H1 (cell line): ENCODE measurements at regions not wholly inside any gene's neighbourhood (a gene's known extent, or its start where the extent isn't known, plus 50 kb on each side); places are given as distances from the start of the nearest gene placed in this dataset.

ENCODE experiments used
- CTCF ChIA-PET: fragments of 300-600 bp; sonication (Branson Sonifier 250); formaldehyde crosslinking; loops from one replicate; lab custom pipeline; 2021; ENCODE audit not compliant: partially characterized antibody; lab: Charles Lee
- POLR2A ChIA-PET: fragments of 300-600 bp; sonication (Branson Sonifier 250); formaldehyde crosslinking; loops from one replicate; lab custom pipeline; 2021; ENCODE audit warnings: inconsistent platforms; ENCODE audit not compliant: partially characterized antibody; lab: Charles Lee
- DNase-seq, 2 experiments: peaks; one replicate each; pipeline versions ENCODE4 v3.0.0 to v3.0.0-alpha.2; 2010 to 2022; ENCODE audit warnings: low spot score in 2 of 2, low read depth in 1 of 2, mixed read lengths in 1 of 2
- FAIRE-seq: peaks from 2 replicates; lab custom pipeline; 2011; peaks lifted over from hg19 to GRCh38; lab: Jason Lieb, UNC
- H2AFZ ChIP-seq: 2 replicates; pipeline ENCODE4 v1.8.1; 2012; ENCODE audit warnings: low read length, inconsistent platforms
- H2AK5ac ChIP-seq: 2 replicates; pipeline ENCODE4 v1.6.1; 2013; ENCODE audit warnings: low read depth, low read length
- H2BK120ac ChIP-seq: replicated peaks from 2 replicates; pipeline ENCODE3; 2013; ENCODE audit warnings: low read depth, low read length, inconsistent platforms
- H2BK12ac ChIP-seq: 2 replicates; pipeline ENCODE4 v1.6.1; 2013; ENCODE audit warnings: low read depth, low read length
- H2BK15ac ChIP-seq: 2 replicates; pipeline ENCODE4 v1.6.1; 2013; ENCODE audit warnings: low read length
- H2BK20ac ChIP-seq: 2 replicates; pipeline ENCODE4 v1.6.1; 2013; ENCODE audit warnings: low read length
- H2BK5ac ChIP-seq: 2 replicates; pipeline ENCODE4 v1.6.1; 2013; ENCODE audit warnings: low read depth, low read length
- H3K14ac ChIP-seq: 2 replicates; pipeline ENCODE4 v1.6.1; 2013; ENCODE audit warnings: inconsistent platforms; ENCODE audit not compliant: insufficient read length
- H3K18ac ChIP-seq: 2 replicates; pipeline ENCODE4 v1.6.1; 2013; ENCODE audit warnings: low read length; ENCODE audit errors: extremely low read depth
- H3K23ac ChIP-seq: 2 replicates; pipeline ENCODE4 v1.6.1; 2013; ENCODE audit warnings: inconsistent platforms; ENCODE audit not compliant: insufficient read length
- H3K23me2 ChIP-seq: 2 replicates; pipeline ENCODE4 v1.6.1; 2013; ENCODE audit warnings: low read depth, low read length
- H3K27ac ChIP-seq: 2 replicates; pipeline ENCODE4 v1.6.1; 2011; ENCODE audit warnings: low read depth, low read length, inconsistent platforms
- H3K27me3 ChIP-seq, 4 experiments: replicated peaks in 1 of 4; 1 replicate in 1 of 4; 2 replicates in 3 of 4; pipeline versions ENCODE4 v1.6.1 to v1.8.1; 2011 to 2013; ENCODE audit warnings: low read length in 3 of 4, mild to moderate bottlenecking in 3 of 4, inconsistent platforms in 2 of 4, mixed read lengths in 2 of 4, moderate library complexity in 1 of 4; ENCODE audit not compliant: control insufficient read depth in 3 of 4, insufficient read depth in 3 of 4; ENCODE audit errors: extremely low read depth in 1 of 4
- H3K36me3 ChIP-seq, 4 experiments: 2 replicates each; pipeline versions ENCODE4 v1.6.1 to v1.8.1; 2011 to 2013; ENCODE audit warnings: mild to moderate bottlenecking in 4 of 4, low read length in 3 of 4, moderate library complexity in 2 of 4, control low read depth in 1 of 4, inconsistent platforms in 1 of 4; ENCODE audit not compliant: insufficient read depth in 4 of 4, control insufficient read depth in 2 of 4
- H3K4ac ChIP-seq: replicated peaks from 2 replicates; pipeline ENCODE3; 2013; ENCODE audit warnings: low read length, low read depth, mixed read lengths, inconsistent platforms; ENCODE audit not compliant: insufficient read length
- H3K4me1 ChIP-seq, 4 experiments: replicated peaks in 1 of 4; 1 replicate in 1 of 4; 2 replicates in 3 of 4; pipeline versions ENCODE4 v1.6.1 to v1.8.1; 2011 to 2013; ENCODE audit warnings: low read length in 3 of 4, inconsistent platforms in 2 of 4, mixed read lengths in 1 of 4; ENCODE audit not compliant: insufficient read depth in 4 of 4, control insufficient read depth in 3 of 4
- H3K4me2 ChIP-seq, 2 experiments: 2 replicates each; pipeline versions ENCODE4 v1.6.1 to v1.8.1; 2011 to 2013; ENCODE audit warnings: low read depth in 2 of 2, low read length in 2 of 2, control low read depth in 1 of 2, inconsistent platforms in 1 of 2, mild to moderate bottlenecking in 1 of 2; ENCODE audit not compliant: insufficient read depth in 1 of 2
- H3K4me3 ChIP-seq, 4 experiments: fragments of 200-600, 300-600 bp in 1 of 4; sonication (generic), shearing (Covaris generic), sonication (Bioruptor Twin) in 1 of 4; 2 replicates each; pipeline versions ENCODE4 v1.5.1 to v1.8.1; 2011 to 2016; ENCODE audit warnings: low read length in 4 of 4, low read depth in 3 of 4, control low read depth in 2 of 4, inconsistent platforms in 2 of 4, mild to moderate bottlenecking in 2 of 4, mixed read lengths in 1 of 4, moderate library complexity in 1 of 4; ENCODE audit not compliant: insufficient read depth in 2 of 4; ENCODE audit errors: extremely low read depth in 1 of 4
- H3K56ac ChIP-seq: replicated peaks from 2 replicates; pipeline ENCODE3; 2013; ENCODE audit warnings: low read depth, mild to moderate bottlenecking, mixed read lengths, low read length, inconsistent platforms; ENCODE audit not compliant: insufficient read length
- H3K79me1 ChIP-seq: 2 replicates; pipeline ENCODE4 v1.6.1; 2013; ENCODE audit warnings: low read depth, low read length, control low read depth
- H3K79me2 ChIP-seq, 2 experiments: 2 replicates each; pipeline versions ENCODE4 v1.6.1 to v1.8.1; 2012 to 2013; ENCODE audit warnings: low read length in 2 of 2, mild to moderate bottlenecking in 2 of 2, inconsistent platforms in 1 of 2; ENCODE audit not compliant: insufficient read depth in 2 of 2, control insufficient read depth in 1 of 2
- H3K9ac ChIP-seq, 4 experiments: replicated peaks in 1 of 4; 1 replicate in 1 of 4; 2 replicates in 3 of 4; pipeline versions ENCODE4 v1.6.1 to v1.8.1; 2011 to 2013; ENCODE audit warnings: low read depth in 3 of 4, low read length in 3 of 4, control low read depth in 2 of 4, mild to moderate bottlenecking in 2 of 4, moderate library complexity in 2 of 4, inconsistent platforms in 1 of 4; ENCODE audit errors: extremely low read depth in 1 of 4
- H3K9me3 ChIP-seq, 2 experiments: 2 replicates each; pipeline versions ENCODE4 v1.6.1 to v1.8.1; 2012 to 2013; ENCODE audit warnings: mild to moderate bottlenecking in 2 of 2, moderate library complexity in 2 of 2, control low read depth in 1 of 2, inconsistent platforms in 1 of 2, low read depth in 1 of 2, low read length in 1 of 2, mixed read lengths in 1 of 2; ENCODE audit not compliant: insufficient read depth in 2 of 2
- H4K20me1 ChIP-seq, 2 experiments: replicated peaks in 1 of 2; 2 replicates each; pipeline versions ENCODE3 to v1.8.1; 2011 to 2013; ENCODE audit warnings: inconsistent platforms in 2 of 2, low read length in 2 of 2, mild to moderate bottlenecking in 1 of 2; ENCODE audit not compliant: insufficient read depth in 2 of 2, control insufficient read depth in 1 of 2
- H4K5ac ChIP-seq: 2 replicates; pipeline ENCODE4 v1.6.1; 2013; ENCODE audit warnings: low read length, low read depth, mixed read lengths, inconsistent platforms; ENCODE audit not compliant: insufficient read length
- H4K8ac ChIP-seq: 2 replicates; pipeline ENCODE4 v1.8.0; 2013; ENCODE audit warnings: mild to moderate bottlenecking, moderate library complexity, low read length, inconsistent platforms; ENCODE audit not compliant: insufficient read depth; ENCODE audit errors: extremely low read depth
- H4K91ac ChIP-seq: replicated peaks from 2 replicates; pipeline ENCODE3; 2013; ENCODE audit warnings: low read length, mixed read lengths, inconsistent platforms; ENCODE audit not compliant: insufficient read length
- BRCA1 ChIP-seq: IDR thresholded peaks from 2 replicates; pipeline ENCODE4 v1.6.1; 2012; ENCODE audit warnings: low read depth, low read length, improper control_type of control experiment
- CBX8 ChIP-seq: fragments of 300-800, 300-1000 bp; sonication (generic); IDR thresholded peaks from 2 replicates; pipeline ENCODE4 v1.7.1; 2016; ENCODE audit warnings: low read depth, low read length, borderline replicate concordance
- RBBP5 ChIP-seq: IDR thresholded peaks from 2 replicates; pipeline ENCODE4 v1.7.1; 2012; ENCODE audit warnings: low read depth, mild to moderate bottlenecking, inconsistent platforms, low read length, moderate library complexity, borderline replicate concordance
- WGBS, 2 experiments: shearing (Covaris generic) in 1 of 2; methylation state at CpG; one replicate each; pipeline versions ENCODE4 v1.1.6 to v1.1.7; 2013 to 2015; ENCODE audit warnings: low lambda C conversion rate in 2 of 2, mixed read lengths in 2 of 2, inconsistent platforms in 1 of 2, low coverage in 1 of 2, missing lambda C conversion rate in 1 of 2; ENCODE audit not compliant: insufficient replicate concordance in 2 of 2, insufficient coverage in 1 of 2, insufficient read length in 1 of 2; ENCODE audit errors: extremely low coverage in 1 of 2, missing lambda C conversion rate in 1 of 2; 5-methylcytosine and 5-hydroxymethylcytosine counted together

- peak overlapping the region in 1 of 4 experiments; percentile 49; a peak in 1 of 7 replicates for H3K9ac ChIP-seq
- H3K79me2 ChIP-seq, result no peaks in the 10 kb centered on the region
- no peaks in the 10 kb centered on the region for H3K23me2 ChIP-seq
- no peaks in the 10 kb centered on the region for H4K20me1 ChIP-seq
- 76% methylated on average over 2 of the region's 2 CpGs; no CpG with 5 or more reads in 1 of the 2 experiments for WGBS, 2 experiments
- no peak for TF ChIP-seq BRCA1
- no peak for TF ChIP-seq CBX8
- TF ChIP-seq RBBP5, result no peak
- DNase-seq (no peak), FAIRE-seq (no peak)
- no peak overlapping the region for H2AK5ac ChIP-seq
- H3K4ac ChIP-seq, result no peak overlapping the region
- no peak overlapping the region for H2AFZ ChIP-seq
- H3K14ac ChIP-seq, result no peak overlapping the region
- POLR2A ChIA-PET, result no interaction called here
- H2BK20ac ChIP-seq, result no peak overlapping the region; the same call in 1 of the 2 replicates
- no peak overlapping the region for H3K23ac ChIP-seq
- H4K5ac ChIP-seq, result no peak overlapping the region
- no peak overlapping the region for H2BK15ac ChIP-seq
- no peak overlapping the region for H4K8ac ChIP-seq
- no peak overlapping the region for H3K4me3 ChIP-seq
- CTCF ChIA-PET, result interaction anchor here (0.7 to 3.0 kb wide), 5 partner anchors 12 to 389 kb away, joined by 3 to 11 read pairs (median 4); no protein-coding TSS in a partner anchor
- peaks cover 0 to 2% (median 0%) of the 10 kb centered on the region in 4 experiments; a peak in 1 of 7 replicates for H3K4me1 ChIP-seq
- H4K91ac ChIP-seq, result no peak overlapping the region
- H3K18ac ChIP-seq, result no peak overlapping the region
- no peak overlapping the region for H2BK12ac ChIP-seq
- no peak overlapping the region for H2BK5ac ChIP-seq
- peaks cover 0 to 4% of the 10 kb centered on the region in 2 experiments; a peak in 1 of 4 replicates for H3K9me3 ChIP-seq
- H2BK120ac ChIP-seq, result no peak overlapping the region
- no peak overlapping the region for H3K56ac ChIP-seq
- H3K79me1 ChIP-seq, result no peaks in the 10 kb centered on the region
- no peak overlapping the region for H3K4me2 ChIP-seq
- H3K36me3 ChIP-seq, result no peaks in the 10 kb centered on the region; a peak in 2 of 8 replicates
- no peaks in the 10 kb centered on the region for H3K27me3 ChIP-seq
- H3K27ac ChIP-seq, result no peak overlapping the region
These were observed 152.2 kb downstream of the CAVIN4 start for GRCh38 chr9:100730086-100730485.
